K562 (cell line): ENCODE measurements at regions not wholly inside any gene's neighbourhood (a gene's known extent, or its start where the extent isn't known, plus 50 kb on each side); places are given as distances from the start of the nearest gene placed in this dataset.

Experiments used
- ATAC-seq: fragments of 200-7000 bp; cut with Tn5 transposase; 3 replicates; pipeline ENCODE4 v1.9.1; 2020; ENCODE audit warnings: moderate library complexity
- BruUV-seq: library from RNA; stranded (reverse); fragments of 400-500 nt; replicated peaks from 2 replicates; lab custom pipeline; 2021; lab: Mats Ljungman, UMichigan
- CTCF ChIA-PET: fragments of 300-600 bp; formaldehyde crosslinking; extraction: SDS; loops from one replicate; lab custom pipeline; 2021; ENCODE audit warnings: low intra/inter-chr PET ratio; lab: Yijun Ruan, JAX
- POLR2A ChIA-PET: fragments of 300-600, 350-650 bp; sonication (Branson Sonifier 250); formaldehyde crosslinking; extraction: SDS; loops from one replicate; lab custom pipeline; 2021; ENCODE audit warnings: antibody characterized with exemption, inconsistent platforms; lab: Yijun Ruan, JAX
- DNase-seq, 4 experiments: peaks; one replicate each; pipeline versions ENCODE4 v3.0.0 to v3.0.0-alpha.2; 2011 to 2018; ENCODE audit warnings: low spot score in 3 of 4, mixed read lengths in 3 of 4; ENCODE audit errors: extremely low read depth in 1 of 4
- FAIRE-seq: peaks from 2 replicates; lab custom pipeline; 2011; peaks lifted over from hg19 to GRCh38; lab: Jason Lieb, UNC
- H2AFZ ChIP-seq: 2 replicates; pipeline ENCODE4 v1.6.0; 2011; ENCODE audit warnings: low read depth, low read length, control low read depth, inconsistent platforms
- H3K27ac ChIP-seq: fragments of 200-600 bp; 3 replicates; pipeline ENCODE4 v1.8.0; 2011; ENCODE audit warnings: low read depth, mild to moderate bottlenecking, control low read depth, inconsistent platforms, low read length, moderate library complexity, mixed read lengths; ENCODE audit errors: extremely low read depth
- H3K27me3 ChIP-seq, 2 experiments: fragments of 300-600 bp in 1 of 2; 2 replicates in 1 of 2; 3 replicates in 1 of 2; pipeline versions ENCODE4 v1.6.0 to v1.8.0; 2011; ENCODE audit warnings: inconsistent platforms in 2 of 2, low read length in 2 of 2, mild to moderate bottlenecking in 1 of 2, mixed read lengths in 1 of 2, moderate library complexity in 1 of 2; ENCODE audit not compliant: control insufficient read depth in 2 of 2, insufficient read depth in 2 of 2
- H3K36me3 ChIP-seq: fragments of 300-600 bp; 3 replicates; pipeline ENCODE4 v1.8.0; 2011; ENCODE audit warnings: mild to moderate bottlenecking, low read length, inconsistent platforms; ENCODE audit not compliant: control insufficient read depth, insufficient read depth
- H3K4me1 ChIP-seq, 2 experiments: fragments of 200-600 bp in 1 of 2; replicated peaks in 1 of 2; 2 replicates in 1 of 2; 3 replicates in 1 of 2; pipeline versions ENCODE4 v1.5.1 to v1.8.0; 2011; ENCODE audit warnings: inconsistent platforms in 2 of 2, low read length in 2 of 2, mild to moderate bottlenecking in 1 of 2, mixed read lengths in 1 of 2, moderate library complexity in 1 of 2; ENCODE audit not compliant: control insufficient read depth in 2 of 2, insufficient read depth in 2 of 2
- H3K4me2 ChIP-seq: 2 replicates; pipeline ENCODE4 v1.6.1; 2011; ENCODE audit warnings: low read length, control low read depth, inconsistent platforms, mixed read lengths; ENCODE audit not compliant: insufficient read depth
- H3K4me3 ChIP-seq: fragments of 200-600 bp; sonication (generic), shearing (Covaris generic); 2 replicates; pipeline ENCODE4 v1.5.1; 2016; ENCODE audit warnings: control low read depth, inconsistent platforms
- H3K79me2 ChIP-seq: fragments of 200-600 bp; 3 replicates; pipeline ENCODE4 v1.8.0; 2011; ENCODE audit warnings: low read length, inconsistent platforms; ENCODE audit not compliant: control insufficient read depth, insufficient read depth
- H3K9ac ChIP-seq, 2 experiments: 2 replicates each; pipeline versions ENCODE4 v1.6.0 to v1.6.1; 2011; ENCODE audit warnings: low read depth in 2 of 2, low read length in 2 of 2, control low read depth in 1 of 2, inconsistent platforms in 1 of 2, mild to moderate bottlenecking in 1 of 2, mixed read lengths in 1 of 2; ENCODE audit not compliant: insufficient read depth in 1 of 2
- H3K9me1 ChIP-seq: one replicate; pipeline ENCODE4 v1.6.0; 2011; ENCODE audit warnings: inconsistent platforms, mild to moderate bottlenecking, low read length, moderate library complexity; ENCODE audit not compliant: control insufficient read depth, insufficient read depth
- H3K9me3 ChIP-seq: replicated peaks from 2 replicates; pipeline ENCODE4 v1.5.1; 2011; ENCODE audit warnings: low read depth, low read length, inconsistent platforms; ENCODE audit not compliant: control insufficient read depth, insufficient read depth
- H4K20me1 ChIP-seq: replicated peaks from 2 replicates; pipeline ENCODE4 v1.6.1; 2011; ENCODE audit warnings: low read length, inconsistent platforms, mixed read lengths; ENCODE audit not compliant: control insufficient read depth, insufficient read depth
- ARID3B ChIP-seq: fragments of 250-450 bp; sonication (Bioruptor Pico); IDR thresholded peaks from 2 replicates; pipeline ENCODE4 v1.4.0; 2020; ENCODE audit warnings: borderline replicate concordance
- CTBP1 ChIP-seq: fragments of 450-650 bp; IDR thresholded peaks from 2 replicates; pipeline ENCODE4 v1.6.1; 2016; ENCODE audit warnings: borderline replicate concordance
- KLF10 ChIP-seq: fragments of 250-450 bp; sonication (Bioruptor Pico); IDR thresholded peaks from 2 replicates; pipeline ENCODE4 v1.6.1; 2021; ENCODE audit warnings: matching md5 sums
- PATZ1 ChIP-seq: fragments of 250-450 bp; sonication (Bioruptor Pico); IDR thresholded peaks from 2 replicates; pipeline ENCODE4 v1.5.0; 2020; ENCODE audit warnings: mild to moderate bottlenecking, borderline replicate concordance
- SREBF1 ChIP-seq: fragments of 150-350 bp; IDR thresholded peaks from 2 replicates; pipeline ENCODE4 v1.6.1; 2014; ENCODE audit warnings: antibody characterized with exemption, low read depth, low read length, borderline replicate concordance
- TAF7 ChIP-seq: fragments of 450-650 bp; IDR thresholded peaks from 2 replicates; pipeline ENCODE4 v1.6.1; 2016; ENCODE audit warnings: missing genetic modification characterization, missing compliant biosample characterization
- TFE3 ChIP-seq: fragments of 450-650 bp; formaldehyde crosslinking; IDR thresholded peaks from 2 replicates; pipeline ENCODE4 v1.4.0; 2020; ENCODE audit warnings: mild to moderate bottlenecking, mixed read lengths
- ZC3H8 ChIP-seq: fragments of 450-650 bp; IDR thresholded peaks from 2 replicates; pipeline ENCODE4 v1.6.1; 2017
- ZKSCAN1 ChIP-seq: fragments of 150-350 bp; IDR thresholded peaks from 2 replicates; pipeline ENCODE4 v1.6.1; 2016; ENCODE audit warnings: low read depth, low read length
- ZNF644 ChIP-seq: fragments of 200-800 bp; sonication (Bioruptor generic); IDR thresholded peaks from 2 replicates; pipeline ENCODE4 v1.6.1; 2016; ENCODE audit warnings: low read depth, missing genetic modification characterization, missing compliant biosample characterization
- WGBS: fragments of 100-300 bp; shearing (Covaris generic); methylation state at CpG from one replicate; pipeline ENCODE4 v1.1.6; 2016; ENCODE audit warnings: low coverage, mixed read lengths; ENCODE audit not compliant: insufficient coverage; ENCODE audit errors: missing lambda C conversion rate; 5-methylcytosine and 5-hydroxymethylcytosine counted together
- in situ Hi-C: fragments of 300-500 bp; cut with MboI; formaldehyde crosslinking; loops from 4 replicates; pipeline ENCODE4 v1.15.0; 2018; ENCODE audit warnings: inconsistent platforms, mixed read lengths
- intact Hi-C: fragments of 100-400 bp; cut with micrococcal nuclease; formaldehyde crosslinking; loops from 2 replicates; pipeline ENCODE4 v1.14.2; 2022

GRCh38 chr4:120316416-120316815 lies 249.8 kb upstream of the MAD2L1 start:
- H2AFZ ChIP-seq, result no peak overlapping the region
- H3K4me1 ChIP-seq, result no peaks in the 10 kb centered on the region
- H3K4me3 ChIP-seq, result no peak overlapping the region
- in situ Hi-C loops (no loop called here), intact Hi-C loops (no loop called here)
- DNase-seq (no peak), ATAC-seq (no peak), FAIRE-seq (no peak)
- no peaks in the 10 kb centered on the region for H3K9me1 ChIP-seq
- TF ChIP-seq CTBP1, result no peak
- no peak for TF ChIP-seq ZC3H8
- no peak for TF ChIP-seq TFE3 (CRISPR knock-in tag)
- TF ChIP-seq TAF7 (tag), result no peak
- TF ChIP-seq KLF10 (CRISPR knock-in tag), result no peak
- CTCF ChIA-PET, result no interaction called here
- no peaks in the 10 kb centered on the region for H3K36me3 ChIP-seq
- no peaks in the 10 kb centered on the region for H3K9me3 ChIP-seq
- no peaks in the 10 kb centered on the region for H3K79me2 ChIP-seq
- no peaks in the 10 kb centered on the region for H3K27me3 ChIP-seq
- H3K9ac ChIP-seq, result no peak overlapping the region
- WGBS, result 0% methylated on average over 1 of the region's 1 CpG
- H3K27ac ChIP-seq, result no peak overlapping the region
- POLR2A ChIA-PET, result no interaction called here
- H3K4me2 ChIP-seq, result no peak overlapping the region
- H4K20me1 ChIP-seq, result no peaks in the 10 kb centered on the region
- no TSS peak for BruUV-seq

- ATAC-seq, result no peak
- intact Hi-C loops (no loop called here), in situ Hi-C loops (no loop called here)
- WGBS, result 0% methylated on average over 2 of the region's 2 CpGs
- CTCF ChIA-PET, result no interaction called here
- DNase-seq, result no peak
- no peaks in the 10 kb centered on the region for H3K4me1 ChIP-seq
- H3K9me3 ChIP-seq, result no peaks in the 10 kb centered on the region
- H3K4me2 ChIP-seq, result no peak overlapping the region
- H3K9me1 ChIP-seq, result no peaks in the 10 kb centered on the region
- no peak overlapping the region for H3K9ac ChIP-seq
- H3K27me3 ChIP-seq, result no peaks in the 10 kb centered on the region
- H3K79me2 ChIP-seq, result no peaks in the 10 kb centered on the region
- H4K20me1 ChIP-seq, result no peaks in the 10 kb centered on the region
- H3K36me3 ChIP-seq, result no peaks in the 10 kb centered on the region
- BruUV-seq, result no TSS peak
- no peak for FAIRE-seq
- H2AFZ ChIP-seq, result no peak overlapping the region
- H3K4me3 ChIP-seq, result no peak overlapping the region
- POLR2A ChIA-PET, result no interaction called here
- H3K27ac ChIP-seq, result no peak overlapping the region
- TF ChIP-seq PATZ1 (CRISPR knock-in tag) (no peak), ARID3B (CRISPR knock-in tag) (no peak), ZNF644 (tag) (no peak), SREBF1 (no peak), ZKSCAN1 (no peak)
Measured at GRCh38 chr4:120314969-120315368, 248.3 kb upstream of the MAD2L1 start.
